ENCODE measurements at regions not wholly inside any gene's neighbourhood (a gene's known extent, or its start where the extent isn't known, plus 50 kb on each side); places are given as distances from the start of the nearest gene placed in this dataset.
"Not testable (repeated sequence)": the region's sequence is repeated elsewhere in the genome, so short reads cannot be mapped to it uniquely, and the experiment has no call there.

DNA sequence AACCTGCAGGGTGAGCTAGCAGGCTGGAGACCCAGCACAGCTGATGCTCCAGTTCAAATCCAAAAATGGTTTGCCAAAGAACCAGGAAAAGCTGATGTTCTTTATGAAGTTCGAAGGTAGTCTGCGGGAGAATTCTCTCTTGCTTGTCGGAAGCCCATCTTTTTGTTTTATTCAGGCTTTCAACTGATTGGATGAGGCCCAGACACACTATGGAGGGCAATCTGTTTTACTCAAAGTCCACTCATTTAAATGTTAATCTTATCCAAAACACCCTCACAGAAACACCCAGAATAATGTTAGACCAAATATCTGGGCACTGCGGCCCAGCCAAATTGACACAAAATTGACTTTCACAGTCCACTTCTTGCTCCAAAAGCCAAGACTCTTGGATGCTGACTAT, 105.6 kb upstream of the PMEPA1 start:
- Histone ChIP-seq H3K27ac (replicated peaks) (no peak overlapping the region), H3K36me3 (no peaks in the 10 kb centered on the region), H3K9me3 (replicated peaks) (no peaks in the 10 kb centered on the region), H3K4me1 (no peaks in the 10 kb centered on the region), H3K27me3 (ENCODE audit: low read depth) (peaks cover 27% of the 10 kb centered on the region), H3K4me3 (no peak overlapping the region)
- intact Hi-C loops (cut with micrococcal nuclease), result no loop called here
- TF ChIP-seq, protein P1, sequence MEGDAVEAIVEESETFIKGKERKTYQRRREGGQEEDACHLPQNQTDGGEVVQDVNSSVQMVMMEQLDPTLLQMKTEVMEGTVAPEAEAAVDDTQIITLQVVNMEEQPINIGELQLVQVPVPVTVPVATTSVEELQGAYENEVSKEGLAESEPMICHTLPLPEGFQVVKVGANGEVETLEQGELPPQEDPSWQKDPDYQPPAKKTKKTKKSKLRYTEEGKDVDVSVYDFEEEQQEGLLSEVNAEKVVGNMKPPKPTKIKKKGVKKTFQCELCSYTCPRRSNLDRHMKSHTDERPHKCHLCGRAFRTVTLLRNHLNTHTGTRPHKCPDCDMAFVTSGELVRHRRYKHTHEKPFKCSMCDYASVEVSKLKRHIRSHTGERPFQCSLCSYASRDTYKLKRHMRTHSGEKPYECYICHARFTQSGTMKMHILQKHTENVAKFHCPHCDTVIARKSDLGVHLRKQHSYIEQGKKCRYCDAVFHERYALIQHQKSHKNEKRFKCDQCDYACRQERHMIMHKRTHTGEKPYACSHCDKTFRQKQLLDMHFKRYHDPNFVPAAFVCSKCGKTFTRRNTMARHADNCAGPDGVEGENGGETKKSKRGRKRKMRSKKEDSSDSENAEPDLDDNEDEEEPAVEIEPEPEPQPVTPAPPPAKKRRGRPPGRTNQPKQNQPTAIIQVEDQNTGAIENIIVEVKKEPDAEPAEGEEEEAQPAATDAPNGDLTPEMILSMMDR (IDR thresholded peaks at IDR 0.05; ENCODE audit: borderline replicate concordance), result no peak
- no peak for DNase-seq

- Histone ChIP-seq H3K9me3 (replicated peaks) (no peaks in the 10 kb centered on the region), H3K27ac (replicated peaks) (no peak overlapping the region), H3K4me1 (peaks cover 2% of the 10 kb centered on the region), H3K4me3 (no peak overlapping the region), H3K36me3 (no peaks in the 10 kb centered on the region), H3K27me3 (ENCODE audit: low read depth) (peaks cover 19% of the 10 kb centered on the region)
- TF ChIP-seq, protein P1 (IDR thresholded peaks at IDR 0.05; ENCODE audit: borderline replicate concordance), result no peak
- DNase-seq, result no peak
- intact Hi-C loops (cut with micrococcal nuclease), result no loop called here
These were observed 104.7 kb upstream of the PMEPA1 start for GRCh38 chr20:57814529-57814928.

DNA sequence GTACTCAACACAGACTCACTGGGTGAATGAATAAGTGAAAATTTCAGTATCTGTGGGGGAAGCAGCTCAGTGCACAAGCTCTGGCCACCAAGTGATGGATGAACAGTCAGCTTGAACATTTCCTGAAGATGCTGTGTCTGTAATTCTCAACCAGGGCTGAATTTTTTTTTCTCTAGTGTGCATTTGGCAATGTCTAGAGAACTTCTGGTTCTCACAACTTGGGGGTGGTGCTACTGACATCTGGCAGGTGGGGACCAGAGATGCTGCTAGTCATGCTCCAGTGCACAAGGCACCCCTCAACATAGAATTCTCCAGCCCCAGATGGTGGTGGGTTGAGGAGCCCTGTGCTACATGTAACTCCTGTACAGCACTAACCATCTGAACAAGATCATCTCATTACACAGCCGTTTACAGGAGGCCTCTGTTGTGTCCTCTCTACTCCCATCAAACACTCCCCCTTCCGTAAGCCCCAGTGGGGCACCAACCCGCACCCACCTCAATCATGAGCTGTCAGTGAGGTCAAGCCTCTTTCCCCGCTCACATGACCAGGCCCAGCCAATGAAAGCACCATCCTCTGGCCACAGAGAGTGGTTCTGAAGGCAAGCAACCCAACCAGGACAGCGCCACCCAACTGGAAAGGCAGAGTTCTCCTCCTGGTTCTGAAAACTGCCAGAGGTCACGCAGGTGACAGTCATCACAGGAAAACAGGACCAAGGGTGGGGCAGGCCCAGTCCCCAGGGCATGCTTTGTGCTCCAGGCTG, 103.9 kb upstream of the PMEPA1 start:
- H3K27ac ChIP-seq (replicated peaks), result no peak overlapping the region
- intact Hi-C loops (cut with micrococcal nuclease), result no loop called here
- no peak for DNase-seq

DNA sequence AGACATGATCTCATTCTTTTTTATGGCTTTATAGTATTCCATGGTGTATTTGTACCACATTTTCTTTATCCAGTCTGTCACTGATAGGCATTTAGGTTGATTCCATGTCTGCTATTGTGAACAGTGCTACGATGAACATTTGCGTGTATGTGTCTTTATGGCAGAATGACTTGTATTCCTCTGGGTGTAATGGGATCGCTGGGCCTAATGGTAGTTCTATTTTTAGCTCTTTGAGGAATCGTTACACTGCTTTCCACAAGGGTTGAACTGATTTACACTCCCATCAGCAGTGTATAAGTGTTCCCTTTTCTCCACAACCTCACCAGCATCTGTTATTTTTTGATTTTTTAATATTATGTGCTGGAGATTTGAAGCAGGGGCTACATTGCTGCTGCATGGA, 102.8 kb upstream of the PMEPA1 start:
- peaks cover 21% of the 10 kb centered on the region for H3K4me1 ChIP-seq
- H3K36me3 ChIP-seq; H3K27ac ChIP-seq (replicated peaks); DNase-seq; intact Hi-C loops (cut with micrococcal nuclease); H3K27me3 ChIP-seq (ENCODE audit: low read depth); H3K4me3 ChIP-seq; H3K9me3 ChIP-seq (replicated peaks): not testable (repeated sequence)

More for the DNA sequence above, 103.9 kb upstream of the PMEPA1 start:
- Histone ChIP-seq H3K36me3 (no peaks in the 10 kb centered on the region), H3K4me3 (no peak overlapping the region), H3K4me1 (peaks cover 10% of the 10 kb centered on the region), H3K9me3 (replicated peaks) (no peaks in the 10 kb centered on the region), H3K27me3 (ENCODE audit: low read depth) (peaks cover 10% of the 10 kb centered on the region)
- TF ChIP-seq, protein P1 (IDR thresholded peaks at IDR 0.05; ENCODE audit: borderline replicate concordance), result no peak

GRCh38 chr20:57811374-57812020, 101.7 kb upstream of the PMEPA1 start:
- Histone ChIP-seq H3K27ac (replicated peaks) (no peak overlapping the region), H3K9me3 (replicated peaks) (no peaks in the 10 kb centered on the region), H3K4me1 (peaks cover 29% of the 10 kb centered on the region), H3K27me3 (ENCODE audit: low read depth) (peaks cover 9% of the 10 kb centered on the region), H3K4me3 (no peak overlapping the region), H3K36me3 (no peaks in the 10 kb centered on the region)
- TF ChIP-seq, protein P1 (IDR thresholded peaks at IDR 0.05; ENCODE audit: borderline replicate concordance), result no peak
- DNase-seq, result no peak
- intact Hi-C loops (cut with micrococcal nuclease), result no loop called here

Measured in left ventricle myocardium inferior (tissue), 1 donor.